Colon (tissue), 2 donors: ENCODE measurements at regions not wholly inside any gene's neighbourhood (a gene's known extent, or its start where the extent isn't known, plus 50 kb on each side); places are given as distances from the start of the nearest gene placed in this dataset.
"Not testable (repeated sequence)": the region's sequence is repeated elsewhere in the genome, so short reads cannot be mapped to it uniquely, and the experiment has no call there.

Experiments
- FAIRE-seq: peaks from 2 replicates; lab custom pipeline; 2012; peaks lifted over from hg19 to GRCh38; lab: Jason Lieb, UNC
- donor health status: control.
- donor health status: control.

DNA sequence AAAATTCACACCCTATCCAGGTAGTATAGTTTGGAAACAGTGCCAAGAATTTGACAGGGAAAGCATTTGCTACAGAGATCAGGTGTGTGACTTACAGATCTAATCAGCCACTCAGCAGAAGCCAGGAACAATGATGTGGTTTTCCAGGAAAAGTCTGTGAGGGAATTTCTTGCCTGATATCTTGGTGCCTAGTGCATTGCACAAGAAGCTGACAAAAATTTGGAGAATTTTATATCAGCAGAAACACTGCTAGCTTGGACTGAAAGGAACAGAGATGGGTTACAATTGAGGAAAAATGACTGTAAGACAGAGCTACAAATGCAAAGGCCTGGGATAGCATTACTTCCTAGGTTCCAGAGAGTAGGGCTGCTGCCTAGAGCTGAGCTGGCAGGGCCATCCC lies 658.1 kb upstream of the CHD1 start:
- FAIRE-seq: no peak

DNA sequence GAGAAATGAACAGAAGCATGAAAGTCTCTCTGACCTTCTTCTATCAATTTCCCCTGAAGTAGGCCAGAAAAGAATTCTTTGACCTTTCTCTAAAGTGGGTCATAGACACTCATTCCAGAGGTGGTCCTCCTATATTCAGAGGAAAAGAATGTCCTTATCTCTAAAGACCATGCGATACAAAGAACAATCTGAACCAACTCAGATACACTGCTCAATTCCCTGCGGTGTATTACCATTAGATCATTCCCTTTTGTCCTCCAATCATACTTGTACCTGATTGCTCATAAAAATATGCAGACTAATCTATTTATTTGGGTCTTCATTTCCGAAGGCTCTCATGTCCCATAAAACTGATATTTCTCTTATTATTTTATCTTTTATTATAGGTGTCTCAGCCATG lies 652.4 kb upstream of the CHD1 start:
- FAIRE-seq: not testable (repeated sequence)

DNA sequence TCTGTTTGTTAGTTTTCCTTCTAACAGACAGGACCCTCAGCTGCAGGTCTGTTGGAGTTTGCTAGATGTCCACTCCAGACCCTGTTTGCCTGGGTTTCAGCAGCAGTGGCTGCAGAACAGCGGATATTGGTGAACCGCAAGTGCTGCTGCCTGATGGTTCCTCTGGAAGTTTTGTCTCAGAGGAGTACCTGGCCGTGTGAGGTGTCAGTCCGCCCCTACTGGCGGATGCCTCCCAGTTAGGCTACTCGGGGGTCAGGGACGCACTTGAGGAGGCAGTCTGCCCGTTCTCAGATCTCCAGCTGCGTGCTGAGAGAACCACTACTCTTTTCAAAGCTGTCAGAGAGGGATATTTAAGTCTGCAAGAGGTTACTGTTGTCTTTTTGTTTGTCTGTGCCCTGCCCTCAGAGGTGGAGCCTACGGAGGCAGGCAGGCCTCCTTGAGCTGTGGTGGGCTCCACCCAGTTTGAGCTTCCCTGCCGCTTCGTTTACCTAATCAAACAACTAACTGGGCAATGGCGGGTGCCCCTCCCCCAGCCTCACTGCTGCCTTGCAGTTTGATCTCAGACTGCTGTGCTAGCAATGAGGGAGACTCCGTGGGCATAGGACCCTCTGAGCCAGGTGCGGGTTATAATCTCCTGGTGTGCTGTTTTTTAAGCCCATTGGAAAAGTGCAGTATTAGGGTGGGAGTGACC lies 634.3 kb upstream of the CHD1 start:
- FAIRE-seq: not testable (repeated sequence)

DNA sequence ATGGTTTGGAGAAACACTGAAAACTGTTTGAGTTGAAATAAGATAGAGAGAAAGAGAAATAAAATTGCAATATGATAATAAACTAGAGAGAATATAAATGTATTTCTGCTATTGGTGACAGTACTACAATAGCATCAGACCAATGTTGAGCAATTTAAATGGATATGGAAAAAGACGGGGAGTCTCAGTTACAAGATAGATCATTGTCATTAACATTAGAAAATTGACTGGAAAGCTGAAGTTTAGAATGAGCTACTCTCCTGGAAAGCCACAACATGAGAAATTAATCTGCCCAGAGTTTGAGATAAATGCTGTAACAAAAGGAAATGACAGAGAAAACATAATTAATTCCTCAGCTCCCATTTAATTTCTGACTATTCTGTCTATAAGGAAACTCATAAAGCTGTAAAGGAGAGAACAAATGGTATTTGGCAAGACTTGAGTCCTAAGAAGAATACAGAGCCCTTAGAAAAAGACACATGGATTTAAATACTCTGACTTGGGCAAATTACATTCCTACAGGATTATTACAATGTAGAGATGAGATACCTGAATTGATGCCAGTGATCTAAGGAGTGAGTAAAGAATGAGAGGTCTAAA lies 624.5 kb upstream of the CHD1 start:
- no peak for FAIRE-seq

DNA sequence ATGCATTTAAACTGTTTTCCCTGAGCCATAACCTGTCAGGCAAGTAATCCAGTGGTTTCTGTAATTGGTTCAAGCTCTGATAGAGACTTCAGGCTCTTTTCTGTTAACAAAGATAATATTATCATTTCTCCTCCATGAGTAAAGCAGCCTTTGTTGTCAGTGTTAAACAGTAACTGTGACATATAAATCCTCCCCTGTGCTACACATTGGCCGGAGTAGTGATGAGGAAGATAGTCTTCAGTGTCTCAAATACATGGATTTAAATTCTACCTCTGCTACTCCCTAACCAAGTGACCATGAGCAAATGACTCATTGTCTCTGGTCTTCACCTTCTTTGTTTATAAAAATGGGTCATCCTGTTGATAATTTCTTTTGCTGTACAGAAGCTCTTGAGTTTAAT lies 615.5 kb upstream of the CHD1 start:
- FAIRE-seq: no peak

DNA sequence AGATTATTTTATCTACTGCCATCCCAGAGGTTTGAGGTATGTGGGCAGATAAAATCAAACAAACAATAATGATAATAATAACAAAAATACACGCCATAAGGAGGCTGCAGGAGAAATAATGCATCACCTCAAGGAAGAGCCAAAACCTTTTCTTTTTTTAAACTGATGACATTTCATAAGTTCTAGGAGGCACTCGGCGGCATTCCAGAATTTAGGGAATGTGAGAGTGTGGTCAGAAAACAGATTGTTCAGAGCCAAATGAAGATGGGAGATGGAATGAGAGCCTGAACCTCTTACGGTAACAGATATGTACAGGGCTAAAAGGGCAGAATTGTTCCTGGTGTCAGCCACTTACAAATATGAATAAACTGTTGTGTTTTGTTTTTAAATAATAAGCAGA lies 615.0 kb upstream of the CHD1 start:
- FAIRE-seq: no peak

DNA sequence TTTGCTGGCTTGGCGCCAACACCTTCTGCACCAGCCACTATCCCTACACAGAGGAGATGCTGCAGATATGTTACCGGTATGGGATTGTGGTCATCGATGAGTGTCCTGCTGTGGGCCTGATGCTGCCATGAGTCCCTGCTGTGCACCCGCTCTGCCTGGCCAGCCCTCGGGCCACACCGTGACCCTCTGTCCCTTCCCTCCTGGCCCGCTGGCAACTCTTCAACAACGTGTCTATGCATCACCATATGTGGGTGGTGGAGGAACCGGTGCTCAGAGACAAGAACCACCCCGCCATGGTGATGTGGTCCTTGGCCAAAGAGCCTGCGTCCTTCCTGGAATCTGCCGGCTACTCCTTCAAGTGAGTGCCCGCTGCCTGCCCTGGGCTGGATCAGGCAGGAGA lies 605.4 kb upstream of the CHD1 start:
- FAIRE-seq: not testable (repeated sequence)

DNA sequence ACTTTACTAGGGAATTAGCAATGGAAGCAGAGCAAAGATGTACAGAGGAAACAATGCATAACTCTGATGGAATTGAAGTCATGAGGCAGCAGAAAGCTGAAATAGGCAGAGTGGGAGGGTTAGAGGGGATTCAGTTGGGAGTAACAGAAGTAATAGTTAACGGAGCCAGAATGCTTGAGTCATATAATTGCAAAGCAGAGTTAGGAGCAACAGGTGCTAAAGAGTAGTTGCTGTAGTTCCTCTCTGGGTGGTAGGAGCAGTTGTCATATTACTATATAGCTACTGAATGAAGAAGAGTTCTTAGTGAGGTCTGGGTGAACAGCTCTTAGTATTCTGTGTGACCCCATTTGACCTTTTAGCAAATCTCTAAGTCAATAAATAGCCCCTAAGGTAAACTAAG lies 592.9 kb upstream of the CHD1 start:
- not testable (repeated sequence) for FAIRE-seq

DNA sequence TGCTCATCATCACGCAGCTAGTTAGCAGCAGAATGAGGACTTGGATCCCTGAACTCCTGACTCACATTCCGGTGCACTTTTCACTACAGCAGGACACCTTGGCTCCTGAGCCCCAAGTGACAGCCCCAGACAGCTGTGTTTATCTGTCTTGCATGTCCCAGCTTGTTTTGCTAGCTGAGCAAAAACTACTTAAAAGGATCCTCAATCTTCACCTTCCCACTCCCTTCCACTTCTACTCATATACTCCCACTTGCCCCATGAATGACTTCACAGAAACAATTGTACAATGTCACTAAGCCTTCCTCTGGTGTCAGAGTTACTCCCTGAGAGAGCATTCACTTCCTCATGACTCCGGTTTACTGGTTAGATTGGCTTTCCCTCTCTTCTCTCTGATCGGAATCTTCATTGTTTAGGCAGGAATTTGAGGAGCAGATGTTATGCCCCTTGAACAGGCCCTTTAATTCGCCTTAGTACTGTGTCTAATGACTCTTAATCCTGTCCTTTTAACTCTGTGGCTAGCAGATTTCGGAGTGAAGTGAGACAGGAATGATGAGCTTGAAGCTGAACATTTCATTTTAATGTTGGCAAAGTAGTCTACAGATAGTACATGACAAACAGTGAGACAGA lies 587.2 kb upstream of the CHD1 start:
- FAIRE-seq: not testable (repeated sequence)

DNA sequence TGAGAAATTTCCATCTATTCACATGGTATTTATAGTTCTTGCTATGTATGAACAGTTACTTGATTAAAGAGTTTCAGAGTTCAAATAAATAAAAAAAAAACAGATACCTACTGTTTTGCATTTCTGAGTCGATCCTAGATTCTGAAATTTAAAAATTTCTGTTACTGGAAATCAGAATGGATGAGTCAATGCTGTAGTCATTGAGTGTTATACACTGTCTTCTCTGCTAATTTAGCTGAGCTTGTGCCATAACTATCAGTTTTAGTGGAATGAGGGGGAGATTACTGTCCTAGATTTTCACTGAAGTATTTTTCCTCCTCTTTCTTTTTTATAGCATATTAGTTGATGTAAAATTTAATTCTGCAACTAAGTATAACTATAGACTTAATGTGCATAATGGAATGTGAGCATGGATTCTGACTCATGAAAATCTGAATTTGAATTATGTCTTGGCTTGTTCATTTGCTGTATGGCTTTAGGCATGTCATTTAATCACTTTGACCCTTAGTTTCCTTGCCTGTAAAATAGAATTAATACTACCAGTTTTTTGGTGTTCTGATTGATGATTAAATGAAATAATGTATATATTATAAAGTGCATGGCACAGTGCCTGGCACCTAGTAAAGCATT lies 581.5 kb upstream of the CHD1 start:
- not testable (repeated sequence) for FAIRE-seq

DNA sequence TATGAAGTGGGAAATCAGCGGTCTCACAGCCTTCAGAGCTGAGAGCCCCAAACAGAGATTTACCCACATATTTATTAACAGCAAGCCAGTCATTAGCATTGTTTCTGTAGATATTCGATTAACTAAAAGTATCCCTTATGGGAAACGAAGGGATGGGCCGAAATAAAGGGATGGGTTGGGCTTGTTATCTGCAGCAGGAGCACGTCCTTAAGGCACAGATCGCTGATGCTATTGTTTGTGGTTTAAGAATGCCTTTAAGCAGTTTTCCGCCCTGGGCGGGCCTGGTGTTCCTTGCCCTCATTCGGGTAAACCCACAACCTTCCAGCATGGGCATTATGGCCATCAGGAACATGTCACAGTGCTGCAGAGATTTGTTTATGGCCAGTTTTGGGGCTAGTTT lies 580.3 kb upstream of the CHD1 start:
- not testable (repeated sequence) for FAIRE-seq

DNA sequence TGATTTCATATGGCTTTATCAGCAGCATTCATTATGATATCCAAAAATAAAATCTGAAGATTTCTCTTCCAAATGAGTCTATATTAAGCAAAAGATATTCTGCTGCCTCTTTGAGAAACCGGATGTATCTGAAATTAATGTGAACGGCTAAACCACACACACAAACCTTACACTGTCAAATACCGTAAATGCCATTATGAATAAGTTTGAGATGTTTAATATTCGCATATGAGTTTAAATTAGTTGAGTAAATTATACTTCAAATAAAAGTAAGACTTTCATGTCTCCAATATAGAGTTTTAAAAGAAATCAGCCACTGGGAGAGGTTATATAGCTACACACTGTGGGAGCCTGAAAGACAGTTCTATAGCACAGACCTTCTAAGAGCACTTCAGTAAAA lies 566.6 kb upstream of the CHD1 start:
- FAIRE-seq: not testable (repeated sequence)

DNA sequence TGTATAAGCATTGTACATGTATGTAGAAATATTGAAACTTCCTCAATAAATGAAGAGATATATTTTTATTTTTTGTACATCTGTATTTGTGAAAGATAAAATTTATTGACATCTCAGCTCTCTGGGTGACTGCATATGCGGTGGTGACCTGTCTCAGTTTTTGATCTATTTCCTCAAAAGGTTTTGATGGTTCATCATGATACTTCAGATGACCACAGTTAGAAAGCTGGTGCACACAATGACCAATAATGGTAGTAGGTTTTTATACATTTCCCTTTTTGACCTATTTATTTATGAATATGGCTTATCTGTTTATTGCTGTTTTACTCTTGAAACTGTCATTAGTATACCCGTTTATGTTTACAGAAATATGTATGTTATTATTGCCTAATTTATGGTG lies 549.6 kb upstream of the CHD1 start:
- not testable (repeated sequence) for FAIRE-seq

DNA sequence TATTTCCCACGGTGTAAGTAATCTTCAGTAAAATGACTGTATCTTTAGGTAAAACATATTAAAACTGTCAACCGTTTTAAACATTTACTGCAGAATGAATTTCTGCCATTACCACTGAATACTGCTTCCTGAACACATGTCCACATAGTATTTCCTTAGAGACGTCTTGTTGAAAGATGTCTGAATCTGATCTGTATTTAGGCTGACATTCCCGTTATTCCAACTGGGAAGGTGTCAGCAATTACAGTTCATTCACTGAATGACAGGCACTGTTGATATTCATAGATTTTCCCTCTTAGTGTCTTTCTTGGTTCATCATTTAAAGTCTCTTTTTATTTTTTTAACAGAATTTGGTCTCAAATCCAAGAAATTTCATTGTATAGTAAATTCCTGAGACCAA lies 544.5 kb upstream of the CHD1 start:
- not testable (repeated sequence) for FAIRE-seq

DNA sequence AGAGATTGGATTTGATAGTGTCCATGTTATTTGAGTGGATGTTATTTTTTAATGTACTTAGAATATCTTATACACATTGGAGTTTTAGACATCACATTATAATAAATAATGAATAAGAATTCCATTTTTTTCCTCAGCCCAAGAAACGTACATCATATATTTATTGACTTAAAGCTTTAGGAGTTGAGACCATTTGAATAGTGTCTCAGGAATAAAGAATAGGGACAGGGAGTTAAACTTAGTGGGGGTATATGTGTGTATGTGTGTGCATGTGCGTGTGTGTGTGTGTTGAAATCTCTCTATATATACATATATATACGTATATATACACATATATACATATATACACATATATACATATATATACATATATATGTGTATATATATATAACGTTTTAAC lies 542.9 kb upstream of the CHD1 start:
- not testable (repeated sequence) for FAIRE-seq

DNA sequence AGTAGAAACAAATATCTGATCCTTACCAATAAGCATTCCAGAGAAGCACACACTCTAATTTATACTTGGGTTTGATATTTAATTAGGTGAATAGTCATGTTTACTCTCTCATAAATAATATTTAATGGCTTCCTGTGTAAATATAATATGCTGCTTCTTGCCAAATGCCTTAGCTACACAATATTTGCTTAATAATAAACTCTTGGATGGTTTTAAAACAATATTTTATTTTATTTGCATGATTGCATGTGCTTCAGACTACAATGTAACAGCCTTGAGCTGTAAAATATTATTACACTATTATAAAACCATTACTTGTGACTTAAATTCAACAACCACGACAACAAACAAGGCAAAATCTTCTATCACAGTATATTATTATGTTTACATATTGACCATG lies 542.4 kb upstream of the CHD1 start:
- peak; percentile 64 for FAIRE-seq

DNA sequence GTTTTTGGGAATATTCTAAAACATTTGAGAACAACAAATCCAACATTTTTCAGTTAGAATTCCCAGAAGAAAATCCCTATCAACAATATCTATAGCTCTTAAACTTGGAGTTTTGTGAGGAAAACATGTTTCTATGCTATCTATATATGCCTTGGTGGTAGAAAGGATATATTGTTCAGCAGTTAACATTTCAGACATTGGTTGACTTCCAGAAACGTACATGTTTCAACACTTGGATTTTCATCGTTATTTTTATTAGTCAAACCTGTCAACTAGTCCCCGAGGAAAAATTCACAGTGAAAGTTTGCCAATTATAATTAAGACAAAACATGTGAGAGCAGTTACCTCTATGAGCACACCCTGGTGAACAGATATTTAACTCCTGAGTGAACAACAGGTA lies 541.8 kb upstream of the CHD1 start:
- not testable (repeated sequence) for FAIRE-seq

DNA sequence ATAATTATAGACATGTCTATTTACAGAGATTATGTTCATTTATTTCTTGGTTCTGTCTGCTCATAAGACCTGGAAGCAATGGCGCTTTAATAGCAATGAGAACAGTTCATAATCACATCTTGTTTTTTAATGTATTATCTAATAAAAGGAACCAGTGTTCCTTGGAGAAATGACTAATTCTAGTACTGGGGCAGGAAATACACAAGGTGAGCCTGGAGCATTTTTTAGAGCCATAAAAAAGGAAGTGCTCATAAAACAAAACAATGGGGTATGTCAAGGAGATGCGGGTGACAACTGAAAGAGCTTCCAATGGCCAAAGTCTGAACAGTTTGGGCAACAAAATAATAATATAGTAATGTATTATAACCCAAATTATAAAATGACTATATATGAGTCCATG lies 531.9 kb upstream of the CHD1 start:
- FAIRE-seq: no peak

DNA sequence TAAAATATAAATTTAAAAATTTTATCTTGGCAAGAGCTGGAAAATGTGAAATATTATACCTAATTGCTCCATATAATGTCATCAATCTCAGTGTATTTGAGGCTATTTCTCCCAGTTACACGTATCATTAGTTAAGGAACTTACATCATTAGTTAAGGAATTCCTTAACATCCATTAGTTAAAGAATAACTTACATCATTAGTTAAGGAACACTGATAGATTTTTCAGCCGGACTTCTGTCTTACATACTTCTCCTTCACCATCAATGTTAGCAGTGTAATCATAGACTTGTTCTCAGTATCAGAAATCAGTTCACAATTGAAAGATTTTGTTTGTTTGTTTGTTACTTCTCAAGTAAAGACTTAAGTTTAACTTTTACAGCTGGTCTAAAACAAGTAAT lies 524.4 kb upstream of the CHD1 start:
- no peak for FAIRE-seq

DNA sequence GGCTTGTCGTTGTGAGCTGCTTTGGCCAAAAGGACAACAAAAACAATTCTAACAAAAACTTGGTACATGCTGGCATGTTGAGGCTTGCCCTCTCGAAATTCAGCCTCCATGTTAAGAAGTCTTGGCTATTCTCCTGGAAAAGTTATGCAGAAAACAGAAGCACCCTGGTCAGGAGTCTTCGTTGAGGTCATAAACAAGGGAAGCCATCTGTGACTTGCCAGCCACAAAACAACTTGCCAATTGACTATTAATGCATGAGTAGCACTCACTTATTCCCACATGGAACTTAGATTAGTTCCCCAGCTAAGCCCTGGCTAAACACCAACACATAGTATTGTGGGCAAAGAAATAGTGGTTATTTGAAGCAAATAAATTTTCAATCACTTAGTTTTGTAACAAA lies 521.0 kb upstream of the CHD1 start:
- FAIRE-seq: no peak

DNA sequence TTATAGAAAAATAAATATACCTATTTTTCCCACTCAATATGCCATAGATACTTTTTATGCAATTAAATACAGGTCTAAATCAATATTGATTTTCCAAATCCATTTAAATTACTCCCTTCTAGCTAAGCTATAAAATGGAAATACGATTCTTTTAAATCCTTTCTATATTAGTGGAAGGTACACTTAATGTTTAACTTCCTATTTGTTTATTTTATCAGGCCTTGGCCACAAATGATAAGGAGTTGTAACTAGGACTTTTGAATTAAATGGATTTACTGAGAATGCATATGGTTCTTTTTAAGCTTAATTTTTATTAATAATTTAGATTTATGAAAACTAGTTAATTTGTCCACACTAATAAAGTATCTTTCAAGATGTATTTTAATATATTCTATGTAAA lies 517.0 kb upstream of the CHD1 start:
- peak; percentile 31 for FAIRE-seq

DNA sequence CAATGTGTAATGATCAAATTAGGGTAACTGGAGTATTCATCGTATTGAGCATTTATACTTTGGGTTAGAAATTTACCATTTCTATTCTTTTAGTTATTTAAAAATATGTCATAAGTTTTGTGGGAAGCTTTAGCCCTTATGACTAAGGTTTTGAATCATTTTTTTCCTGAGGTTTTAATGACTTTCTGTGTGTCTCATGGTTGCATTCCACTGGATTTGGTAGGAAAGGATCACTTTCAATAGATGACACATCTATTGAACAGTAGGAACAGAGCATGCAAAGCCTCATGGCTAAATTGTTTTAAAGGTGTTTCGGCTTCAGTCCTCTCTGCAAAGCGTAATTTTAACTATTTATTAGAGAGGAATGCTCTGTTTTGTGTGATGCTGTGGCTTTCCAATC lies 512.4 kb upstream of the CHD1 start:
- FAIRE-seq: no peak

DNA sequence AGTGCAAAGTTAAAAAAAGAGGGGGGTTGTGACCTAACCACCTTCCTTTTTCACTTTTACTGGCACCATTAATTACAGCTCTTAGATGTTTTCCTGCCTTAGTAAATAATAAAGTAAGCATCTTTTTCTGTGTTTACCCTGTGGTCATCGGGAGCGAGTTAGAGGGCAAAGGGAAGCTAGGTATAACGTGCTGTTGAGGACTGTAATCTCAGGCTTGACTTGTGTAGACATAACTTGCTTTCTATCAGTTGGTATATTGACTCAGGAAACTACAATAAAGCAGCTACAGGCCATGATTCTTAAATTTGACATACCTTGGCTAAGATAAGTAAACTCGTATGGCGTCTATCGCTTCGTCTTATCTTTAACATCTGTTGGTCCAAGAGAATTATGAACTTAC lies 509.8 kb upstream of the CHD1 start:
- FAIRE-seq: no peak
